CD14-positive monocyte (primary cell): ENCODE measurements at regions not wholly inside any gene's neighbourhood (a gene's known extent, or its start where the extent isn't known, plus 50 kb on each side); places are given as distances from the start of the nearest gene placed in this dataset.

Experiments
- DNase-seq, 3 donors: peaks; one replicate each; pipeline ENCODE4 v3.0.0-alpha.2; 2011 to 2022
- H2AFZ ChIP-seq: 2 replicates; pipeline ENCODE4 v1.6.0; 2012; ENCODE audit warnings: mild to moderate bottlenecking, low read depth, low read length, inconsistent platforms; ENCODE audit not compliant: insufficient read depth, poor library complexity, severe bottlenecking
- H3K27ac ChIP-seq, 2 donors: 1 replicate in 1 of 2; 2 replicates in 1 of 2; pipeline ENCODE4 v1.5.1; 2012 to 2013; ENCODE audit warnings: low read length in 2 of 2, control low read depth in 1 of 2, inconsistent platforms in 1 of 2, low read depth in 1 of 2, mild to moderate bottlenecking in 1 of 2
- H3K27me3 ChIP-seq, 2 donors: one replicate each; pipeline versions ENCODE4 v1.6.0 to v1.6.1; 2011 to 2013; ENCODE audit warnings: low read length in 2 of 2; ENCODE audit not compliant: control insufficient read depth in 2 of 2, insufficient read depth in 2 of 2
- H3K36me3 ChIP-seq, 2 donors: replicated peaks in 1 of 2; 1 replicate in 1 of 2; 2 replicates in 1 of 2; pipeline versions ENCODE4 v1.5.1 to v1.6.1; 2012 to 2013; ENCODE audit warnings: low read length in 2 of 2, control low read depth in 1 of 2, inconsistent platforms in 1 of 2, mild to moderate bottlenecking in 1 of 2; ENCODE audit not compliant: insufficient read depth in 2 of 2, control insufficient read depth in 1 of 2
- H3K4me1 ChIP-seq, 2 donors: 1 replicate in 1 of 2; 2 replicates in 1 of 2; pipeline versions ENCODE4 v1.5.1 to v1.6.1; 2012 to 2013; ENCODE audit warnings: low read length in 2 of 2, control low read depth in 1 of 2, inconsistent platforms in 1 of 2, mild to moderate bottlenecking in 1 of 2, moderate library complexity in 1 of 2; ENCODE audit not compliant: insufficient read depth in 2 of 2, control insufficient read depth in 1 of 2
- H3K4me2 ChIP-seq: replicated peaks from 2 replicates; pipeline ENCODE3; 2012; ENCODE audit warnings: low read length, moderate library complexity, mild to moderate bottlenecking; ENCODE audit not compliant: poor library complexity, severe bottlenecking; ENCODE audit errors: extremely low read depth
- H3K4me3 ChIP-seq, 3 experiments: fragments of 200-600 bp in 1 of 3; sonication (generic) in 1 of 3; replicated peaks in 1 of 3; 1 replicate in 2 of 3; 2 replicates in 1 of 3; pipeline ENCODE4 v1.5.1; 2011 to 2013; ENCODE audit warnings: low read length in 3 of 3, mild to moderate bottlenecking in 3 of 3, control low read depth in 2 of 3, low read depth in 2 of 3, inconsistent platforms in 1 of 3, moderate library complexity in 1 of 3
- H3K79me2 ChIP-seq: 2 replicates; pipeline ENCODE4 v1.6.0; 2012; ENCODE audit warnings: mild to moderate bottlenecking, control low read depth, inconsistent platforms, low read length, moderate library complexity; ENCODE audit not compliant: insufficient read depth
- H3K9ac ChIP-seq: 2 replicates; pipeline ENCODE4 v1.6.0; 2017; ENCODE audit warnings: low read length, mild to moderate bottlenecking; ENCODE audit not compliant: insufficient read depth, poor library complexity, severe bottlenecking
- H3K9me3 ChIP-seq, 2 donors: replicated peaks in 1 of 2; 1 replicate in 1 of 2; 2 replicates in 1 of 2; pipeline versions ENCODE4 v1.5.1 to v1.6.1; 2012 to 2013; ENCODE audit warnings: low read length in 2 of 2, control low read depth in 1 of 2; ENCODE audit not compliant: control insufficient read depth in 1 of 2, insufficient read depth in 1 of 2
- H4K20me1 ChIP-seq: 2 replicates; pipeline ENCODE4 v1.6.0; 2012; ENCODE audit warnings: mild to moderate bottlenecking, low read length, control low read depth, moderate library complexity; ENCODE audit not compliant: insufficient read depth
- H3K27ac Mint-ChIP-seq, 7 donors: one replicate each; pipeline ENCODE4 v1.8.0; 2020; ENCODE audit warnings: mild to moderate bottlenecking in 7 of 7, mixed read lengths in 7 of 7, moderate library complexity in 6 of 7, inconsistent platforms in 2 of 7
- H3K27me3 Mint-ChIP-seq, 3 donors: one replicate each; pipeline ENCODE4 v1.8.0; 2021 to 2022; ENCODE audit warnings: low read depth in 3 of 3, mild to moderate bottlenecking in 3 of 3, mixed read lengths in 3 of 3, moderate library complexity in 3 of 3, inconsistent platforms in 1 of 3
- H3K36me3 Mint-ChIP-seq, 2 donors: one replicate each; pipeline ENCODE4 v1.8.0; 2020; ENCODE audit warnings: mixed read lengths in 2 of 2, inconsistent platforms in 1 of 2, mild to moderate bottlenecking in 1 of 2
- H3K4me1 Mint-ChIP-seq: one replicate; pipeline ENCODE4 v1.8.0; 2020; ENCODE audit warnings: mild to moderate bottlenecking, mixed read lengths
- H3K4me3 Mint-ChIP-seq, 2 donors: one replicate each; pipeline ENCODE4 v1.8.0; 2020; ENCODE audit warnings: mild to moderate bottlenecking in 2 of 2, mixed read lengths in 2 of 2, moderate library complexity in 1 of 2
- H3K9me3 Mint-ChIP-seq, 7 donors: one replicate each; pipeline ENCODE4 v1.8.0; 2020 to 2022; ENCODE audit warnings: mixed read lengths in 7 of 7, mild to moderate bottlenecking in 6 of 7, moderate library complexity in 6 of 7, inconsistent platforms in 2 of 7
- WGBS: methylation state at CpG from one replicate; pipeline ENCODE4 v1.1.5; 2013; ENCODE audit warnings: missing lambda C conversion rate; ENCODE audit not compliant: insufficient coverage; 5-methylcytosine and 5-hydroxymethylcytosine counted together
- intact Hi-C, 2 donors: fragments of 100-400 bp; cut with micrococcal nuclease; formaldehyde crosslinking; loops; one replicate each; pipeline versions ENCODE4 v1.15.0 to v1.15.1; 2023
- TF ChIP-seq, protein P1 (sequence below): fragments of 200-600 bp; IDR thresholded peaks from one replicate; pipeline ENCODE4 v1.8.0; 2022; ENCODE audit warnings: antibody characterized with exemption, mild to moderate bottlenecking

DNA sequence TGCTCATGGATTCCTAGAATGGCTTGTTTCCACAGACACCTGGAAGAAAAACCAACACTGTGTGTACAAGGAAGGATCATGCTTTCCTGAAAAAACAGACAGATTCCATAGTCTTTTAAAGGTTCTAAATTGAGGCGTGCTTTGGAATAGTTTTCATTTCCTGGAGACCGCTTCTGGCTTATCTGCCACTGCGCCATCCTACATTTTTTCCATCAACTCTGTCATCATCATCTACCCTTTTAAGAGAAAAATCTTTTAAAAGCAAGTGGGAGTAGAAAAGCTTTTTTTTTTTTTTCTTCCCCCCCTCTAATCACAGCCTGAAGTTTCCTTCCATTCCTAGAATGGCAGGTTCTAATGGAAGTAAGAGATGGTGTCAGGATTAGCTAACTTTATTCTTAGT is 379.4 kb upstream of the C2CD4B start:
- H3K4me1 Mint-ChIP-seq = no peaks in the 10 kb centered on the region
- no peaks in the 10 kb centered on the region for H3K9me3 ChIP-seq
- H3K9me3 Mint-ChIP-seq = peaks cover 0 to 8% (median 3%) of the 10 kb centered on the region in 7 donors
- intact Hi-C loops = no loop called here
- H3K4me1 ChIP-seq = no peaks in the 10 kb centered on the region
- H3K36me3 Mint-ChIP-seq = no peaks in the 10 kb centered on the region
- H3K79me2 ChIP-seq = no peaks in the 10 kb centered on the region
- H3K27me3 Mint-ChIP-seq = peaks cover 0 to 5% (median 2%) of the 10 kb centered on the region in 3 donors
- DNase-seq = no peak
- no peak overlapping the region for H3K27ac ChIP-seq
- H3K9ac ChIP-seq = no peak overlapping the region
- no peak overlapping the region for H3K4me3 ChIP-seq
- TF ChIP-seq, protein P1, sequence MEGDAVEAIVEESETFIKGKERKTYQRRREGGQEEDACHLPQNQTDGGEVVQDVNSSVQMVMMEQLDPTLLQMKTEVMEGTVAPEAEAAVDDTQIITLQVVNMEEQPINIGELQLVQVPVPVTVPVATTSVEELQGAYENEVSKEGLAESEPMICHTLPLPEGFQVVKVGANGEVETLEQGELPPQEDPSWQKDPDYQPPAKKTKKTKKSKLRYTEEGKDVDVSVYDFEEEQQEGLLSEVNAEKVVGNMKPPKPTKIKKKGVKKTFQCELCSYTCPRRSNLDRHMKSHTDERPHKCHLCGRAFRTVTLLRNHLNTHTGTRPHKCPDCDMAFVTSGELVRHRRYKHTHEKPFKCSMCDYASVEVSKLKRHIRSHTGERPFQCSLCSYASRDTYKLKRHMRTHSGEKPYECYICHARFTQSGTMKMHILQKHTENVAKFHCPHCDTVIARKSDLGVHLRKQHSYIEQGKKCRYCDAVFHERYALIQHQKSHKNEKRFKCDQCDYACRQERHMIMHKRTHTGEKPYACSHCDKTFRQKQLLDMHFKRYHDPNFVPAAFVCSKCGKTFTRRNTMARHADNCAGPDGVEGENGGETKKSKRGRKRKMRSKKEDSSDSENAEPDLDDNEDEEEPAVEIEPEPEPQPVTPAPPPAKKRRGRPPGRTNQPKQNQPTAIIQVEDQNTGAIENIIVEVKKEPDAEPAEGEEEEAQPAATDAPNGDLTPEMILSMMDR = no peak
- no peaks in the 10 kb centered on the region for H3K27me3 ChIP-seq
- no peak overlapping the region for H3K4me3 Mint-ChIP-seq
- H4K20me1 ChIP-seq = no peaks in the 10 kb centered on the region
- H3K4me2 ChIP-seq = no peak overlapping the region
- WGBS = no CpG with 5 or more reads among the region's 3 CpGs
- no peak overlapping the region for H2AFZ ChIP-seq
- no peaks in the 10 kb centered on the region for H3K36me3 ChIP-seq
- no peak overlapping the region for H3K27ac Mint-ChIP-seq

DNA sequence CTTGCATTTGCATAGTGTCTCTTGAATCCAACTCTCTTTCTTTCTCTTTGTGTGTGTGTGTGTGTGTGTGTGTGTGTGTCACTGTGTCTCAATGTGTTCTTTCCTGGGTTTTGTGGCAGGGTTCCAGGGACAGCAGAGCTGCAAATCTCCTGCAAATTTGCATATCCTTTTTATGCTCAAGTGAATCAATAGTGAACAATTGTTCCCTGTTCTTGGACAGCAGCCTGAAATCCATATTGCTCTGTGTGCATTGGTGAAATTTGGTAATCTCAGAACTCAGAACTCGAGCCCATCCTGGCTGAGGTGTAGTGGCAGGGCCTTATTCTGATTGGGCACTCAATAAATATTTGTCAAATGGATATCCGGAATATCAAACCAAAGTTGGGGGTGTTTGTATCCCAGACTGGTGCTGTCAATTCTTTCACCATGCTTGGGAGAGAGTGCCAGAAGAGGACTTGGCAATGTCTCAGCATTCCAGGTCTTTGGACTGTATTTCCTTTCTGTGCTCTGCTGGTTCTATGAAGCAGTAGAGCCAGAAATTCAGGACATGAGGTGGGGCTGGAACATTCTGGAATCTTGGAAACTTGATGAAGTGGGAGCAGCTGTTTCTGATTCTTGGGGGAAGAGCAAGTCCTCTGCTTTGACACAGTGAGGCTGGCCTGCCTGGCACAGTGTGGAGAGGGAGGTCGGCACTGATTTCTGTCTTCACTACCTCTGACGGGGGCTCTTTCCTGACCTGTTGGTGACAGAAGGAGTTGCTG is 380.6 kb upstream of the C2CD4B start:
- Histone ChIP-seq H3K4me3 (no peak overlapping the region), H3K79me2 (no peaks in the 10 kb centered on the region), H3K4me1 (no peaks in the 10 kb centered on the region), H3K4me2 (no peak overlapping the region), H3K9me3 (no peaks in the 10 kb centered on the region), H3K9ac (no peak overlapping the region), H4K20me1 (no peaks in the 10 kb centered on the region), H3K27ac (no peak overlapping the region), H3K36me3 (no peaks in the 10 kb centered on the region), H2AFZ (no peak overlapping the region), H3K27me3 (no peaks in the 10 kb centered on the region)
- Mint-ChIP-seq H3K4me3 (no peak overlapping the region), H3K36me3 (no peaks in the 10 kb centered on the region), H3K4me1 (no peaks in the 10 kb centered on the region), H3K9me3 (peaks cover 0 to 6% (median 3%) of the 10 kb centered on the region in 7 donors), H3K27me3 (peaks cover 0 to 5% (median 2%) of the 10 kb centered on the region in 3 donors), H3K27ac (peak overlapping the region in 1 of 7 donors; percentile 67)
- WGBS = 100% methylated on average over 4 of the region's 4 CpGs
- intact Hi-C loops = no loop called here
- TF ChIP-seq, protein P1 = no peak
- DNase-seq = no peak
